Activated CD4-positive, alpha-beta T cell treated with anti-CD3 and anti-CD28 coated beads for 36 hours (primary cell): ENCODE measurements at regions not wholly inside any gene's neighbourhood (a gene's known extent, or its start where the extent isn't known, plus 50 kb on each side); places are given as distances from the start of the nearest gene placed in this dataset.
"Not testable (repeated sequence)": the region's sequence is repeated elsewhere in the genome, so short reads cannot be mapped to it uniquely, and the experiment has no call there.

Experiments used
- ATAC-seq: fragments of 200-7000 bp; cut with Tn5 transposase; one replicate; pipeline ENCODE4 v1.10.0; 2021; ENCODE audit warnings: mild to moderate bottlenecking, moderate library complexity
- CTCF ChIA-PET: fragments of 350-600 bp; sonication (Branson Sonifier 250); formaldehyde crosslinking; loops from one replicate; lab custom pipeline; 2021; ENCODE audit warnings: antibody characterized with exemption; lab: Charles Lee
- POLR2A ChIA-PET: fragments of 350-600 bp; sonication (Branson Sonifier 250); formaldehyde crosslinking; loops from one replicate; lab custom pipeline; 2021; ENCODE audit warnings: antibody characterized with exemption, inconsistent platforms; lab: Charles Lee
- DNase-seq: peaks from one replicate; pipeline ENCODE4 v3.0.0-alpha.2; 2020
- H3K27ac Mint-ChIP-seq: one replicate; pipeline ENCODE4 v1.8.0; 2021; ENCODE audit warnings: mixed read lengths
- H3K27me3 Mint-ChIP-seq: one replicate; pipeline ENCODE4 v1.8.0; 2021; ENCODE audit warnings: mixed read lengths
- H3K36me3 Mint-ChIP-seq: one replicate; pipeline ENCODE4 v1.8.0; 2021; ENCODE audit warnings: low read depth, mixed read lengths
- H3K4me1 Mint-ChIP-seq: one replicate; pipeline ENCODE4 v1.8.0; 2021; ENCODE audit warnings: mixed read lengths
- H3K4me3 Mint-ChIP-seq: one replicate; pipeline ENCODE4 v1.8.0; 2021; ENCODE audit warnings: mild to moderate bottlenecking, moderate library complexity, mixed read lengths
- H3K9me3 Mint-ChIP-seq: one replicate; pipeline ENCODE4 v1.8.0; 2021; ENCODE audit warnings: low read depth, mixed read lengths
- intact Hi-C, 2 experiments: fragments of 100-400 bp; cut with DNase I in 1 of 2; cut with micrococcal nuclease in 1 of 2; formaldehyde crosslinking; loops; one replicate each; pipeline versions ENCODE4 v1.14.2 to v1.15.1; 2022 to 2024; cut with DNase I, micrococcal nuclease

DNA sequence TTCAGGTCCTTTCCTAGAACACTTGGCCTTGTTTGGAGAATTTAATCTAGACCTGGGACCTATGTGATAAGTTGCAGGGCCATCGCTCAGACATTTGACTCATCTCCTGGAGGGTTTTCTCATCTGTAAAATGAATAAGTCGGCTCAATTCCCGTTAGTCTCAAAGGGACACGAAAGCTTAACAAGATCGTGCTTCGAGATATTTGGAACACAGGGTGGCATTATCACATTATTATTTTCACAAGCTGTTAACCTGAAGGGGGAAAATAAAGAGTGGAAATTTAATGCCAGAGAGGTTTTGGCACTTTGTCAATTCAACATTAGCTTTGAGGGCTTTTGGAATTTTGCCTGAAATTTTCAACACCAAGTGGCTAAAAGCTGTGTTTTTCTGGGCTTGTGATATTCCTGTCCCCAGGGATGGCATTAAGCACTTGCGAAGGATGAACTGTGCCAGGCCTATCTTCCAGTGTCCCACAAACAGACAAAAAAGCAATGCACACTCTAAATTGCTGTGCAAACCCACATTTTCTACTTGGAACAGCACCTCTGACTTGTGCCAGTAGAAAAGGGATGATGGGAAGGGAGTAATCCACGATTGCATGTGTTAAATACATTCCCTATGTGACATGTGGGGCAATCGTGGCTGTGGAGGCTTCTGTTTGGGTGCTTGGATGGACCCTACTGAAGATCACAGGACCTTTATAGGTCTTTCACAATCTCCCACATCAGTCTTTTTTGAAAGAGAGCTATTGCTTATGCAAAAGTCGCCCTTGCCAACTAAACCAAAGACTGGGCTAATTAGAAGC, 478.7 kb downstream of the MFSD1 start:
- ChIA-PET CTCF (interaction anchor here (2.0 kb wide), 1 partner anchor 20 kb away, joined by 5 read pairs; no protein-coding TSS in a partner anchor), POLR2A (no interaction called here)
- H3K36me3 Mint-ChIP-seq: no peaks in the 10 kb centered on the region
- H3K4me3 Mint-ChIP-seq: no peak overlapping the region
- intact Hi-C loops: no loop called here
- no peaks in the 10 kb centered on the region for H3K4me1 Mint-ChIP-seq
- H3K27ac Mint-ChIP-seq: no peak overlapping the region
- DNase-seq (no peak), ATAC-seq (no peak)
- H3K27me3 Mint-ChIP-seq: peaks cover 3% of the 10 kb centered on the region
- H3K9me3 Mint-ChIP-seq: peaks cover 2% of the 10 kb centered on the region

DNA sequence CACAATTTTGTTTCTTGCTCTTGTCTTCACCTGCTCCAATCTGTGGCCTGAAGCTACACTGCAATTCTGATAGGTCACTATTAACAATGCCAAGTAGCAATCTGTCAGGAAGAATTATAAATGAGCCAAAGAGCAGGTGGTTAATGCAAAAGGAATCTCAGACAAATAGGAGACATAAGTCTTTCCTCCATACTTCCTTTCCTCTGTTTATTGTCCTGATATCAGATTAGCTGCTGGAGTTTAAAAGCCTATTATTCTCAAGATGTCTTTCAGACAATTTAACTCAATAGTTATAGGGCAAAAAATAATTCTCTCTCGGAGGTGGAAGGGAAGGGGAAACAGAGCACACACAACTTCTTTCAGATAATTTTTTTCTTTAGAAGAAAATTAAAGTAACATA, 491.6 kb downstream of the MFSD1 start:
- no peak overlapping the region for H3K4me3 Mint-ChIP-seq

DNA sequence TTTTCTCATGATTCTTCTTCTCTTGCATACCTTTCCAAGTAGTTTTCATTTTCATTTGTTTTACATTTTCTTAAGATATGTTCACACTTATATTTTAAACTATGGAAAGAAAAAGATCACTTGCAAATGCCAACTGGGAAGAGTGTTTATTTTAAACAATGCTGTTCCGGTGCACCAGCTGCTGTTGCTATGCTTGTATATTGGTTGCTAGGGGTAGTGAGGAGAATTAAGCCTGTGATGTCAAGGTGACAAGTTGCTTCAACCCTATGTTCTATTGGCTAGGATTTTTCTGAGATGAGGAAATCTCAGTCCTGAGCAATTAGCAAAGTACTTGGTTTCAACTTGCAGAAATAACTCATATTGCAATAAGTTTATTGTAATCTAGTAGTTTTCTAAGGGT, 500.1 kb downstream of the MFSD1 start:
- intact Hi-C loops: no loop called here
- no peak overlapping the region for H3K27ac Mint-ChIP-seq
- peaks cover 2% of the 10 kb centered on the region for H3K27me3 Mint-ChIP-seq
- CTCF ChIA-PET: no interaction called here
- H3K4me1 Mint-ChIP-seq: no peaks in the 10 kb centered on the region
- H3K9me3 Mint-ChIP-seq: peaks cover 2% of the 10 kb centered on the region
- DNase-seq: no peak
- ATAC-seq: no peak
- POLR2A ChIA-PET: no interaction called here
- H3K36me3 Mint-ChIP-seq: no peaks in the 10 kb centered on the region
- H3K4me3 Mint-ChIP-seq: no peak overlapping the region

More for the DNA sequence above, 491.6 kb downstream of the MFSD1 start:
- no peaks in the 10 kb centered on the region for H3K27me3 Mint-ChIP-seq
- intact Hi-C loops: no loop called here
- ATAC-seq (no peak), DNase-seq (no peak)
- ChIA-PET POLR2A (no interaction called here), CTCF (no interaction called here)
- H3K9me3 Mint-ChIP-seq: no peaks in the 10 kb centered on the region
- H3K4me1 Mint-ChIP-seq: no peaks in the 10 kb centered on the region
- no peaks in the 10 kb centered on the region for H3K36me3 Mint-ChIP-seq
- H3K27ac Mint-ChIP-seq: no peak overlapping the region

DNA sequence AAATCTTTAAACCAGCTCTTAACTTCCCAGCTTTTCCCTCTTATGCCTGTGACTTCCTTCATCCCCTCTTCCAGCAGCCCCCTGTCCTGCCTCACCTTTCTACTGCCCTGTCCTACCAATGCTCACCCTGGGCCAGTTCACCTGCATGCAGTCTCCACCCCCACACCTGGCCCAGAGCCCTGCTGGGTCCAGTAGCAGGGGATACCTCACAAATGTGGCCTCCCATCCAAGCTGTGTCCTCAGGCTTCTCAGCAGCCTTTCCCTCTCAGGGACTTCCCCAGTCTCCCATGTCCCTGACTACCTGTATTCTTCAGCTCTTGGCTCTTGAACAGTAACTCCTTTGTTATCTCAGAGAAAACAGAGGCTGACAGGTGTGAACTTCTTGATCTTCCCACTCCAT, 503.2 kb downstream of the MFSD1 start:
- H3K36me3 Mint-ChIP-seq: no peaks in the 10 kb centered on the region
- no peak overlapping the region for H3K27ac Mint-ChIP-seq
- POLR2A ChIA-PET: no interaction called here
- ATAC-seq: no peak
- no peaks in the 10 kb centered on the region for H3K4me1 Mint-ChIP-seq
- CTCF ChIA-PET: interaction anchor here (0.6 kb wide), 1 partner anchor 212 kb away, joined by 3 read pairs; no protein-coding TSS in a partner anchor
- no peak for DNase-seq
- H3K4me3 Mint-ChIP-seq: no peak overlapping the region
- peaks cover 2% of the 10 kb centered on the region for H3K27me3 Mint-ChIP-seq
- intact Hi-C loops: no loop called here
- peaks cover 2% of the 10 kb centered on the region for H3K9me3 Mint-ChIP-seq

DNA sequence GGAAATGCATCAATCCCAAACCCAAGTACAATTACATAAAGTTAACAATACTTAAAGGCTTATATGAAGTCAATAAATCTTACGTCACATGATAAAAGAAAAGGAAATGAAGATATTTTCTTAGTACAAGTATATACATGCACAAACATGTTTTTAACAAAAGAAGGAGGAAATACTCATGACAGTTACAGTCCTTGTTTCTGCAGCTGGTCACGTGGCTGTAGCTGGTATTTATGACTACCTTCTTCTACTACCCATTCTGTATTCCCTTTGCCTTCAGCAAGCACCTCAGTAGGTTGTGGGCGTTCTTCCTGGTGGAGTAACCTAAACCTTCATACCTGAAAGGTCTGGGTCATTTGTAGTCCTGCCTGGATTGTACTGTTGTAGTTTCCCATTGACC, 514.9 kb downstream of the MFSD1 start:
- CTCF ChIA-PET, intact Hi-C loops: not testable (repeated sequence)

DNA sequence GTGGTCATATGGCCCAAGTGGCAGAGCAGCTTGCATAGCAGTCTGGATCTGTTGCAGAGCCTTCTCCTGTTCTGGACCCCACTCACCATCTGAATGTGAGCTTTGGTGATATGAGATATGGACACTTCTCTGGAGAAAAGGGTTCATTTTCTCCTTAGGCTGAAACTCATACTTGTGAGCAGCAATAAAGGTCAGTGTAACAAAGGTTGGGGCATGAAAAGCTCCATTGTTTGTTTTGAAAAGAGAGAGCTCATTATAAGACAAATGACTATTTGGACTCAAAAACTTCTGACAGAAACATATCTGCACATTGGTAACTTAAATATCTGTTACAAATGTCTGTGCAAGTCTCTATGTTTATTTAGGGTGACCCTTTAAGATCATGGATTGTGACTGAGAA, 517.3 kb downstream of the MFSD1 start:
- ChIA-PET CTCF (no interaction called here), POLR2A (no interaction called here)
- H3K27ac Mint-ChIP-seq: no peak overlapping the region
- DNase-seq: no peak
- no peak for ATAC-seq
- H3K4me1 Mint-ChIP-seq: no peaks in the 10 kb centered on the region
- no peaks in the 10 kb centered on the region for H3K36me3 Mint-ChIP-seq
- no peaks in the 10 kb centered on the region for H3K27me3 Mint-ChIP-seq
- intact Hi-C loops: no loop called here
- H3K4me3 Mint-ChIP-seq: no peak overlapping the region
- H3K9me3 Mint-ChIP-seq: no peaks in the 10 kb centered on the region

More for the DNA sequence above, 514.9 kb downstream of the MFSD1 start:
- H3K27me3 Mint-ChIP-seq, H3K36me3 Mint-ChIP-seq, H3K27ac Mint-ChIP-seq, H3K4me3 Mint-ChIP-seq, ATAC-seq, POLR2A ChIA-PET, DNase-seq, H3K9me3 Mint-ChIP-seq, H3K4me1 Mint-ChIP-seq: not testable (repeated sequence)

DNA sequence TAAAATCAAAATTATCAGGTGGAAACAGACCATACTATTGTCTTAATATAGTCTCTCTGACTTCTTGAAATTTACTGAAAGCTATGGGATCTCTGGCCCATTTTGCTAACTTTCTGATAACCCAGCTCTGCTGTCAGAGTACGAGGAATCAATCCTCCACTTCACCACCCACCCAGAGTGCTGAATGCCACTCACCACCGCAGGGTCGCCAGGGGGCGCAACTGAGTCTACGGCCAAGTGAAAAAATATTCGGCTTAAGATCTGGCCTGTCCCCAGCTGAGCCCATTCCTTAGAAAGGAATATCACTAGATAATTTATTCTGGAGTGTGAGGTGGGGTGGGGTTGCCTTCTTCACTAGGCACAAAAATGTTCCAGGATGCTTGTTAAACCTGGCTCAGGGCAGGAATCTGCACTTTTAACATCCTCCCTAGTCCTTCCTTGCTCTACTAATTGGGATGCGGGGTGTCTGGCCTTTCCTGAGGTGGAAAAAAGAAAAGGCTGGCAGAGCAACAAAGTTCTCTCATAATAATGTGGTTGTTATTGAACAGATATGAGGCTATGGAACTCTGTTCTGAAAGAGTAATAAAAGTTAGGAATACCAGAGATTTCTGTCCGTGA, 520.6 kb downstream of the MFSD1 start:
- no peaks in the 10 kb centered on the region for H3K4me1 Mint-ChIP-seq

DNA sequence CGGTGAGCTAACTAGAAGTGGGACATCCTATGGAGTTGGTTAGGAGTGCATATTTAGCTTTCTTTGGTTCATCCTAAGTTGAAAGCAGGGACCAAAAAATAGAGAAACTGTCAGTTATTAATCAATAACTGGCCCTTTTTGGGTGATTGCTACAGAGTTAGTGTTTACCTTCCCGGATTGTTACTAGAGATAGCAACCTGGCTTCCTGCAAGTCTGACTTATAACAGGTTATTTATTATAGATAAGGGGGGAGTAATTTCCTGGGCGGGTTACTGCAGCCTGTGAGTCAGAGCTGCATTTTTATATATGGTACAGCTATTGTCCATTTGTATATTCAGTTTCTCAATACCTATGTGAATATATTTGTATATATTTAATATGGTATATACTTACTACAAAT, 522.0 kb downstream of the MFSD1 start:
- no peak overlapping the region for H3K4me3 Mint-ChIP-seq
- no peaks in the 10 kb centered on the region for H3K27me3 Mint-ChIP-seq
- ChIA-PET CTCF (interaction anchor here (1.0 kb wide), 1 partner anchor 42 kb away, joined by 3 read pairs; no protein-coding TSS in a partner anchor), POLR2A (no interaction called here)
- no peak for DNase-seq
- no peaks in the 10 kb centered on the region for H3K4me1 Mint-ChIP-seq
- no peak overlapping the region for H3K27ac Mint-ChIP-seq
- no peaks in the 10 kb centered on the region for H3K36me3 Mint-ChIP-seq
- ATAC-seq: no peak
- no peaks in the 10 kb centered on the region for H3K9me3 Mint-ChIP-seq
- intact Hi-C loops: loop anchor here in 1 of 2 experiments (10.0 kb wide), 1 partner anchor 481 kb away; no protein-coding TSS in a partner anchor

More for the DNA sequence above, 520.6 kb downstream of the MFSD1 start:
- no peaks in the 10 kb centered on the region for H3K36me3 Mint-ChIP-seq
- ATAC-seq (no peak), DNase-seq (peak; percentile 54)
- H3K27ac Mint-ChIP-seq: no peak overlapping the region
- ChIA-PET POLR2A (no interaction called here), CTCF (interaction anchor here (0.7 to 1.7 kb wide), 4 partner anchors 10 to 484 kb away, joined by 3 to 7 read pairs (median 4); no protein-coding TSS in a partner anchor)
- H3K27me3 Mint-ChIP-seq: no peaks in the 10 kb centered on the region
- H3K4me3 Mint-ChIP-seq: no peak overlapping the region
- intact Hi-C loops: loop anchor here (1.0 to 10.0 kb wide), 2 partner anchors 482 to 483 kb away; no protein-coding TSS in a partner anchor
- no peaks in the 10 kb centered on the region for H3K9me3 Mint-ChIP-seq

DNA sequence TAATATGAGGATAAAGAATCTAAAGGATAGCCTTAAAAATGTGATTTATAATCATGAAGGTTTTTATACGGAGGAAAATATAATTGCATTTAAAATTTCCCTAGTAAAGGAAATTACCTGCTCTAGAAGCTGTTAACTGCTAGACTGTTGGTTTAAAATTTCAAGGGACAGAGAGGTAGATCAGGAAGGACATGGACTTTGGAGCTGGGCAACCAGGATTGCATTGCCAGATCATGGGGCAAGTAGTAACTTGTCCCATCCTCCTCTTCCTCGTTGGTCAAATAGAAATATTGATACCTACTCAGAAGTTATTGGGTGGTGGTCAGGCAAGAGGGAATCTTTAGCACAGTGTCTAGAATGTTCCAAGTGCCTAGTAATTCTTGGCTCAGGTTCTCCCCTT, 525.1 kb downstream of the MFSD1 start:
- Mint-ChIP-seq H3K4me1 (no peaks in the 10 kb centered on the region), H3K4me3 (no peak overlapping the region), H3K27me3 (no peaks in the 10 kb centered on the region), H3K27ac (no peak overlapping the region), H3K36me3 (no peaks in the 10 kb centered on the region), H3K9me3 (no peaks in the 10 kb centered on the region)
- DNase-seq (no peak), ATAC-seq (no peak)
- CTCF ChIA-PET: interaction anchor here (1.2 kb wide), 1 partner anchor 16 kb away, joined by 3 read pairs; no protein-coding TSS in a partner anchor
- intact Hi-C loops: loop anchor here in 1 of 2 experiments (10.0 kb wide), 1 partner anchor 478 kb away; no protein-coding TSS in a partner anchor
- POLR2A ChIA-PET: no interaction called here

DNA sequence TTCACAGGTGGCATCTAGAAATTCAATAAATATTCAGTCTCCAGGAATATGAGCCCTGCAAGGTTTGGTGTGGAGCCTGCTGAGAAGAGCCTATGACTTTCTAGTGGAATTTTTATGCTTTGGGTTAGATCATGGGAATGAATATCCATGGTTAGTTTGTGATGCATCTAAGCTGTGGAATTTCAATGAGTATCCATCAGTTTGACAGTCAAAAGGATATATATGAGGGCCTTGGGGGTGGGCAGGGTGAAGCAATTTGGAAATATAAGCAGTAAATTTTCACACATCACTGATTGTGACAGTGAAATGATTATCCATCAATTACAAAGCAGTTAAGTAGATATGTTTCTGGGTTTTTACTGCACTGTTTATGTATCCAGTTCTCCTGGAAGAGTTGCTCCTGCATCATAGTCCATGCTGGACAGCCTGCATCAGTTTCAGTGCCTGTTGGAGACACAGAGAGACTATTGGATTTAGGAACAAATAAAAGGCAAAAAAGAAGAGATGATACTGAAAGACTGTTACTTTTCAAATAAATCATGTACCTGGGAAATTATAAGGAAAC, 530.8 kb downstream of the MFSD1 start:
- intact Hi-C loops: no loop called here
- no peak overlapping the region for H3K4me3 Mint-ChIP-seq
- ChIA-PET CTCF (no interaction called here), POLR2A (no interaction called here)
- ATAC-seq (no peak), DNase-seq (no peak)
- no peak overlapping the region for H3K27ac Mint-ChIP-seq
- H3K27me3 Mint-ChIP-seq: no peaks in the 10 kb centered on the region
- H3K4me1 Mint-ChIP-seq: no peaks in the 10 kb centered on the region
- H3K36me3 Mint-ChIP-seq: no peaks in the 10 kb centered on the region
- peaks cover 2% of the 10 kb centered on the region for H3K9me3 Mint-ChIP-seq

DNA sequence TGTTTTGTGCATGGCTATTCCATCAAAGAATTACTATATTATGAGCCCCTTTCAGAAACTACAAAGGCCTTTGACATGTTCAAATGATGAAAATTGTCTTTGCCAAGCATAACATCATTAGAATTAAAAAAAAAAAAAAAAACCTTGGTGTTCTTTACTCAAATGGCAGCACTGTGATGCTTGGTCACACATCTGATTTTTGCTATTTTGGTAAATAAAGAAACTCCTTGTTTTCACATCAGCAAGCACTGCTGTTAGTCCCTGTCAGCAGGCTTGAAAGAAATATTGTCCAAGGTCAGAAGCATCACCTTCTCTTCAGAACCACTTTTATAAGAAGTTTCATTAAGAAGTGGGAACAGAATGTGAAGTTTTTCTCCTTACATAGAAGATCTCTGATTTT, 537.3 kb downstream of the MFSD1 start:
- Mint-ChIP-seq H3K27me3 (no peaks in the 10 kb centered on the region), H3K9me3 (peaks cover 4% of the 10 kb centered on the region), H3K4me3 (no peak overlapping the region), H3K27ac (no peak overlapping the region), H3K36me3 (no peaks in the 10 kb centered on the region), H3K4me1 (no peaks in the 10 kb centered on the region)
- CTCF ChIA-PET: interaction anchor here (1.2 kb wide), 1 partner anchor 9 kb away, joined by 3 read pairs; no protein-coding TSS in a partner anchor
- DNase-seq: no peak
- intact Hi-C loops: no loop called here
- POLR2A ChIA-PET: no interaction called here
- no peak for ATAC-seq
